ENCODE measurements at regions not wholly inside any gene's neighbourhood (a gene's known extent, or its start where the extent isn't known, plus 50 kb on each side); places are given as distances from the start of the nearest gene placed in this dataset.

GRCh38 chr12:87813476-87814234 lies 215.5 kb downstream of the C12orf50 start:
- TF ChIP-seq CTCF (IDR thresholded peaks at IDR 0.05; ENCODE audit: borderline replicate concordance, control extremely low read depth, extremely low read depth, insufficient read depth, missing control alignments): no peak
- no peak for DNase-seq (ENCODE audit: low spot score)
- in situ Hi-C loops (cut with MboI; ENCODE audit: low sequenced_read_pairs, unreplicated experiment): no loop called here

GRCh38 chr12:87812681-87813080 lies 216.5 kb downstream of the C12orf50 start:
- in situ Hi-C loops (cut with MboI; ENCODE audit: low sequenced_read_pairs, unreplicated experiment): no loop called here
- no peak for TF ChIP-seq CTCF (IDR thresholded peaks at IDR 0.05; ENCODE audit: borderline replicate concordance, control extremely low read depth, extremely low read depth, insufficient read depth, missing control alignments)
- DNase-seq (ENCODE audit: low spot score): no peak

DNA sequence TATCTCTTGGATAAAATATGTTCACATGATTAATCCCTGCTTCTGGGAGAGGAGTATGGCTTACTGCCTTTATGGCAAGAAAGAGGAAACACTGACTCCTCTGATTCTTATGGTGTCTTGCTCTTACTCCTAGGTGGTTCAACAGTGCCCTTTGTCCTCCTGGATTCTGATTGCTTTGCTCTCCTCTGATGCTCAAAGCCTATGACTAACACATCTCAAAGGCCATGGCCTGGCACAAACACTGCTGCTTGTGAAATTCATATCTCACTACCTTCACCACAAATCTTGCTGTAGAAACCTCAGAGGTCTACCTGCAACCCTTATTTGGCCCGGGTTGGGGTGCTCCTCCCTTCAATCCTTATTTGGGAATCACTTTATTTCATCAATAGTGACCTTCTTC lies 217.2 kb downstream of the C12orf50 start:
- in situ Hi-C loops (cut with MboI; ENCODE audit: low sequenced_read_pairs, unreplicated experiment): no loop called here
- TF ChIP-seq CTCF (IDR thresholded peaks at IDR 0.05; ENCODE audit: borderline replicate concordance, control extremely low read depth, extremely low read depth, insufficient read depth, missing control alignments): no peak

GRCh38 chr12:87809916-87810315 lies 219.3 kb downstream of the C12orf50 start:
- no peak for DNase-seq (ENCODE audit: low spot score)
- TF ChIP-seq CTCF (IDR thresholded peaks at IDR 0.05; ENCODE audit: borderline replicate concordance, control extremely low read depth, extremely low read depth, insufficient read depth, missing control alignments): no peak
- in situ Hi-C loops (cut with MboI; ENCODE audit: low sequenced_read_pairs, unreplicated experiment): no loop called here

More for the DNA sequence above, 217.2 kb downstream of the C12orf50 start:
- DNase-seq (ENCODE audit: low spot score): no peak

- in situ Hi-C loops (cut with MboI; ENCODE audit: low sequenced_read_pairs, unreplicated experiment): no loop called here
- no peak for TF ChIP-seq CTCF (IDR thresholded peaks at IDR 0.05; ENCODE audit: borderline replicate concordance, control extremely low read depth, extremely low read depth, insufficient read depth, missing control alignments)
- DNase-seq (ENCODE audit: low spot score): no peak
Observed at GRCh38 chr12:87807086-87807485, 222.1 kb downstream of the C12orf50 start.

DNA sequence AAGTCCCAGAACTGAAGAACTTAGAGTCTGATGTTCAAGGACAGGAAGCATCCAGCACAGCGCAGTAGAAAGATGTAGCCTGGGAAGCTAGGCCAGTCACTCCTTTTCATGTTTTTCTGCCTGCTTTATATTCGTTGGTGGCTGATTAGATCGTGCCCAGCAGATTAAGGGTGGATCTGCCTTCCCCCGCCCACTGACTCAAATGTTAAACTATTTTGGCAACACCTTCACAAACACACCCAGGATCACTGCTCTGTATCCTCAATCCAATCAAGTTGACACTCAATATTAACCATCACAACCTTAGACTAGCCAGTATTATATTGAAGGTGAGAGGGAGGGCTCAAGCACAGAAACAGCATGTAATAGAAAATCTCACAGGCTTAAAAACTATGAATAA lies 222.9 kb downstream of the C12orf50 start:
- no peak for DNase-seq (ENCODE audit: low spot score)
- no peak for TF ChIP-seq CTCF (IDR thresholded peaks at IDR 0.05; ENCODE audit: borderline replicate concordance, control extremely low read depth, extremely low read depth, insufficient read depth, missing control alignments)
- in situ Hi-C loops (cut with MboI; ENCODE audit: low sequenced_read_pairs, unreplicated experiment): no loop called here

Data from GM13976 (cell line).